HFFc6 (cell line): ENCODE measurements at regions not wholly inside any gene's neighbourhood (a gene's known extent, or its start where the extent isn't known, plus 50 kb on each side); places are given as distances from the start of the nearest gene placed in this dataset.

Experiments
- DNase-seq: peaks from one replicate; pipeline ENCODE4 v3.0.0-alpha.2; 2018
- H3K27ac Mint-ChIP-seq: 2 replicates; pipeline ENCODE4 v1.8.0; 2020; ENCODE audit warnings: mild to moderate bottlenecking, mixed read lengths
- H3K27me3 Mint-ChIP-seq: 2 replicates; pipeline ENCODE4 v1.8.0; 2021; ENCODE audit warnings: mild to moderate bottlenecking, moderate library complexity, mixed read lengths; ENCODE audit not compliant: insufficient read depth
- H3K36me3 Mint-ChIP-seq: 2 replicates; pipeline ENCODE4 v1.8.0; 2021; ENCODE audit warnings: low read depth, mixed read lengths
- H3K4me1 Mint-ChIP-seq: 2 replicates; pipeline ENCODE4 v1.8.0; 2020; ENCODE audit warnings: low read depth, mixed read lengths
- H3K4me3 Mint-ChIP-seq: 2 replicates; pipeline ENCODE4 v1.8.0; 2020; ENCODE audit warnings: mild to moderate bottlenecking, moderate library complexity, mixed read lengths
- H3K9me3 Mint-ChIP-seq: 2 replicates; pipeline ENCODE4 v1.8.0; 2020; ENCODE audit warnings: mild to moderate bottlenecking, mixed read lengths
- CTCF ChIP-seq: fragments of 200-600 bp; sonication (generic); IDR thresholded peaks from 2 replicates; pipeline ENCODE4 v1.5.0; 2021; ENCODE audit warnings: antibody characterized with exemption, mild to moderate bottlenecking

GRCh38 chr18:34444622-34445021 is 219.9 kb upstream of the NOL4 start:
- Mint-ChIP-seq H3K9me3 (peaks cover 51% of the 10 kb centered on the region), H3K27ac (no peak overlapping the region), H3K4me3 (no peak overlapping the region), H3K4me1 (no peaks in the 10 kb centered on the region), H3K36me3 (no peaks in the 10 kb centered on the region), H3K27me3 (no peaks in the 10 kb centered on the region)
- no peak for DNase-seq
- TF ChIP-seq CTCF = no peak

- H3K4me3 Mint-ChIP-seq = no peak overlapping the region
- H3K27ac Mint-ChIP-seq = no peak overlapping the region
- no peak for DNase-seq
- H3K27me3 Mint-ChIP-seq = no peaks in the 10 kb centered on the region
- H3K4me1 Mint-ChIP-seq = no peaks in the 10 kb centered on the region
- no peak for TF ChIP-seq CTCF
- H3K9me3 Mint-ChIP-seq = peaks cover 41% of the 10 kb centered on the region
- no peaks in the 10 kb centered on the region for H3K36me3 Mint-ChIP-seq
Measured at GRCh38 chr18:34448662-34449061, 223.9 kb upstream of the NOL4 start.

GRCh38 chr18:34457761-34458160 is 233.0 kb upstream of the NOL4 start:
- no peak for DNase-seq
- H3K27ac Mint-ChIP-seq = no peak overlapping the region
- no peaks in the 10 kb centered on the region for H3K27me3 Mint-ChIP-seq
- no peak for TF ChIP-seq CTCF
- H3K9me3 Mint-ChIP-seq = peaks cover 22% of the 10 kb centered on the region
- no peaks in the 10 kb centered on the region for H3K4me1 Mint-ChIP-seq
- H3K36me3 Mint-ChIP-seq = no peaks in the 10 kb centered on the region
- no peak overlapping the region for H3K4me3 Mint-ChIP-seq

- no peaks in the 10 kb centered on the region for H3K4me1 Mint-ChIP-seq
- H3K36me3 Mint-ChIP-seq = no peaks in the 10 kb centered on the region
- no peaks in the 10 kb centered on the region for H3K27me3 Mint-ChIP-seq
- no peak for TF ChIP-seq CTCF
- DNase-seq = no peak
- H3K4me3 Mint-ChIP-seq = no peak overlapping the region
- H3K9me3 Mint-ChIP-seq = peaks cover 18% of the 10 kb centered on the region
- H3K27ac Mint-ChIP-seq = no peak overlapping the region
Measured at GRCh38 chr18:34458410-34458977, 233.8 kb upstream of the NOL4 start.

- H3K4me3 Mint-ChIP-seq = no peak overlapping the region
- no peaks in the 10 kb centered on the region for H3K4me1 Mint-ChIP-seq
- no peaks in the 10 kb centered on the region; the same call in 1 of the 2 replicates for H3K27me3 Mint-ChIP-seq
- TF ChIP-seq CTCF = no peak
- H3K27ac Mint-ChIP-seq = no peak overlapping the region
- H3K36me3 Mint-ChIP-seq = no peaks in the 10 kb centered on the region
- peaks cover 24% of the 10 kb centered on the region for H3K9me3 Mint-ChIP-seq
- DNase-seq = no peak
Measured at GRCh38 chr18:34461266-34461665, 236.6 kb upstream of the NOL4 start.

- Mint-ChIP-seq H3K36me3 (no peaks in the 10 kb centered on the region), H3K27me3 (no peaks in the 10 kb centered on the region; the same call in 1 of the 2 replicates), H3K4me1 (no peaks in the 10 kb centered on the region), H3K27ac (no peak overlapping the region), H3K4me3 (no peak overlapping the region), H3K9me3 (peaks cover 39% of the 10 kb centered on the region)
- no peak for DNase-seq
- TF ChIP-seq CTCF = no peak
Measured at GRCh38 chr18:34467058-34467457, 242.3 kb upstream of the NOL4 start.
